ENCODE measurements at regions not wholly inside any gene's neighbourhood (a gene's known extent, or its start where the extent isn't known, plus 50 kb on each side); places are given as distances from the start of the nearest gene placed in this dataset.

GRCh38 chr17:33598797-33599196, 305.7 kb upstream of the ASIC2 start:
- ATAC-seq, result no peak
- no peak for TF ChIP-seq ZNF565 (CRISPR knock-in tag; conservative IDR thresholded peaks at IDR 0.05; ENCODE audit: low read depth)
- no peak for TF ChIP-seq BACH2 (CRISPR knock-in tag; IDR thresholded peaks at IDR 0.05; ENCODE audit: borderline replicate concordance)
- TF ChIP-seq RARB (CRISPR knock-in tag; IDR thresholded peaks at IDR 0.05), result no peak
- TF ChIP-seq TCF4 (CRISPR knock-in tag; IDR thresholded peaks at IDR 0.05; ENCODE audit: borderline replicate concordance), result no peak
- no peak for TF ChIP-seq CREB5 (CRISPR knock-in tag; IDR thresholded peaks at IDR 0.05; ENCODE audit: low read depth)
- no peak for TF ChIP-seq ISL1 (CRISPR knock-in tag; IDR thresholded peaks at IDR 0.05)
- TF ChIP-seq PATZ1 (CRISPR knock-in tag; IDR thresholded peaks at IDR 0.05; ENCODE audit: borderline replicate concordance), result no peak
- no peak for TF ChIP-seq CSRNP3 (CRISPR knock-in tag; IDR thresholded peaks at IDR 0.05)

GRCh38 chr17:33602981-33603380, 309.9 kb upstream of the ASIC2 start:
- TF ChIP-seq ZFP30 (CRISPR knock-in tag; IDR thresholded peaks at IDR 0.05) (no peak), RARB (CRISPR knock-in tag; IDR thresholded peaks at IDR 0.05) (no peak), CREB5 (CRISPR knock-in tag; IDR thresholded peaks at IDR 0.05; ENCODE audit: low read depth) (no peak), ZNF565 (CRISPR knock-in tag; conservative IDR thresholded peaks at IDR 0.05; ENCODE audit: low read depth) (no peak)
- ATAC-seq, result no peak

- ATAC-seq, result no peak
- no peak for TF ChIP-seq CSRNP3 (CRISPR knock-in tag; IDR thresholded peaks at IDR 0.05)
- TF ChIP-seq GLIS3 (CRISPR knock-in tag; IDR thresholded peaks at IDR 0.05), result no peak
- no peak for TF ChIP-seq PPARA (CRISPR knock-in tag; IDR thresholded peaks at IDR 0.05; ENCODE audit: borderline replicate concordance)
These were observed 310.7 kb upstream of the ASIC2 start for GRCh38 chr17:33603789-33604188.

GRCh38 chr17:33611532-33611931, 318.4 kb upstream of the ASIC2 start:
- no peak for ATAC-seq
- TF ChIP-seq ISL1 (CRISPR knock-in tag; IDR thresholded peaks at IDR 0.05), result no peak
- no peak for TF ChIP-seq POU6F1 (CRISPR knock-in tag; IDR thresholded peaks at IDR 0.05; ENCODE audit: borderline replicate concordance, low read depth)
- TF ChIP-seq CREB5 (CRISPR knock-in tag; IDR thresholded peaks at IDR 0.05; ENCODE audit: low read depth), result no peak
- no peak for TF ChIP-seq ZNF565 (CRISPR knock-in tag; conservative IDR thresholded peaks at IDR 0.05; ENCODE audit: low read depth)
- TF ChIP-seq TOX (CRISPR knock-in tag; IDR thresholded peaks at IDR 0.05; ENCODE audit: borderline replicate concordance), result no peak
- TF ChIP-seq ARNTL (CRISPR knock-in tag; IDR thresholded peaks at IDR 0.05; ENCODE audit: borderline replicate concordance, low read depth), result no peak
- no peak for TF ChIP-seq SNAI2 (CRISPR knock-in tag; IDR thresholded peaks at IDR 0.05)
- TF ChIP-seq OSR1 (CRISPR knock-in tag; IDR thresholded peaks at IDR 0.05), result no peak
- TF ChIP-seq CSDC2 (CRISPR knock-in tag; IDR thresholded peaks at IDR 0.05), result no peak
- no peak for TF ChIP-seq TCF4 (CRISPR knock-in tag; IDR thresholded peaks at IDR 0.05; ENCODE audit: borderline replicate concordance)
- TF ChIP-seq ZFP30 (CRISPR knock-in tag; IDR thresholded peaks at IDR 0.05), result no peak
- TF ChIP-seq ESRRG (CRISPR knock-in tag; IDR thresholded peaks at IDR 0.05), result no peak
- no peak for TF ChIP-seq ZFP3 (CRISPR knock-in tag; IDR thresholded peaks at IDR 0.05)
- TF ChIP-seq PATZ1 (CRISPR knock-in tag; IDR thresholded peaks at IDR 0.05; ENCODE audit: borderline replicate concordance), result no peak
